ENCODE measurements at regions not wholly inside any gene's neighbourhood (a gene's known extent, or its start where the extent isn't known, plus 50 kb on each side); places are given as distances from the start of the nearest gene placed in this dataset.
A peak's percentile ranks its signal among the peaks of the same experiment; 100 is the strongest.

DNA sequence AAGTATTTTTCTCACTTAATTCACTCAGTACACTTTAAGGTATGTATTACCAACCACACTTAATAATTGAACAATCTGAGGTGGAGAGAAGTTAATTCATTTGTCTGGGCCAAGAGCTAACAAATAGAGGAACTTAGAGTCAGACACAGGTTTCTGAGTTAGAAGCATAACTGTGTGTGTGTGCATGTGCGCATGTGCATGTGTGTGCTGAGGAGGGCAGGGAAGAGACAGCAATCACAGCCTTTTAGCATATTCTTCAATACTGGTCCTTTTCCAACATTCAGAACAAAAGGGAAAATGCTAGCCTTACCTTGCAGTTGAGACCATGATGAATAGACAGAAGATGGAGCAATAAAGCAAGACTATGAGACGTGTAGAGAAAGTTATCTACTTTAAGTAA lies 136.2 kb upstream of the ATP5MC3 start:
- ATAC-seq (ENCODE audit: low read depth in 2 of 2) (no peak), DNase-seq (no peak)
- Histone ChIP-seq H3K27ac (ENCODE audit: insufficient read depth, low read length, poor library complexity, severe bottlenecking) (no peak overlapping the region), H3K4me3 (ENCODE audit: low read depth, low read length) (no peak overlapping the region), H3K9me3 (ENCODE audit: control insufficient read depth in 2 of 2, low read length in 2 of 2) (no peaks in the 10 kb centered on the region), H3K27me3 (ENCODE audit: control insufficient read depth, insufficient read depth, low read length) (peaks cover 1% of the 10 kb centered on the region), H3K36me3 (ENCODE audit: control insufficient read depth, insufficient read depth, low read length) (no peaks in the 10 kb centered on the region), H3K4me1 (ENCODE audit: control insufficient read depth, insufficient read depth, low read length, poor library complexity, severe bottlenecking) (no peaks in the 10 kb centered on the region)
- H3K36me3 Mint-ChIP-seq, result no peaks in the 10 kb centered on the region
- H3K4me3 Mint-ChIP-seq, result no peak overlapping the region
- peaks cover 0 to 3% (median 0%) of the 10 kb centered on the region in 7 donors for H3K9me3 Mint-ChIP-seq
- peaks cover 8% of the 10 kb centered on the region for H3K27me3 Mint-ChIP-seq
- no peak overlapping the region for H3K27ac Mint-ChIP-seq
- H3K4me1 Mint-ChIP-seq, result no peaks in the 10 kb centered on the region

DNA sequence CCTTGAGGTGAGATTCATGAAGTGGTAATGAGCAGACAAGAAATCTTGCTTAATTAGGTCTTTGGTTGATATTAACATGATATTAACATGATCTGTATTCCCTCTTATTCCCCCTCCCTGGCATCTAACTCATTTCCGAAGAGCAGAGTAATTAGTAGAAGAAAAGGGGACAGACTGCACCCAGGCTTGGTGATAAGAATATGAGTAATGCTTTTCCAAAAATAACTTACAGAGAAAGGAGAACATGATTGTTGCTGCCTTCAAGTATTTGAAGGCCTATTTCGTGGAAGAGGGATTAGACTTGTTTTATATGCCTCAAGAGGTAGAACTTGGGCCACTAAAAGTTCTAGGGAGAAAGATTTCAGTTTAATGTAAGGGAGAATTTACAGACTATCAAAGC lies 130.6 kb upstream of the ATP5MC3 start:
- no peak overlapping the region for H3K4me3 Mint-ChIP-seq

DNA sequence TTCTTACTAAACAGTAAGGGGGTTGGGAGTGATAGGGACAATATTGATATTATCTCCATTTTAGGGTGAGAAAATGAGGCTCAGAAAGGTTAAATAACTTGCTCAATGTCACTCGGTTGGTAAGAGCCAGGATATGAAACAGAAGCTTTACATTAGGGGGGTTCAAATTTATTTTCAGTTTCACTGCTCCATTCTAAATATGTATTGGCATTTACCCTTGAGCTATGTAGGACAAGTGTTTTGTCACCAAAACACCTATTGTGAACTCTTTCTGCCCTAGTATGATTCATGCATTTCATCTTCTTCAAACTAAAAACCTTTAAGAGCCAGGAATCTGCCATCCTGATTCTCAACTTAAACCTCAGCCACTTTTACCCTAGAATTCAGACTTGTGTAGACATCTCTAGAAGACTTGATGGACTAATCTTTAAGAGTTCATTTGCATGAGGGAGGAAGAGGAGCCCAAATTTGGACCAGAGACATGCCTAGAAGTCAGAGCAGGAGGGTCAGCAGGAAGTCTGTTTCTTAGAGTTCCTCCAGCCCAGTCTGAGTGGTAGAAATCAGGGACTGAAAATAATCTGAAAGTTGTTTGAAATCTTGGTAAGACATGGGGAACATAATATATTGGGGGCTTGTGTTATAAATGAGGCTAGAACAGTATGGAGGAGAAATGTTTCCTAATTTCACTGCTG lies 129.4 kb upstream of the ATP5MC3 start:
- DNase-seq (no peak), ATAC-seq (ENCODE audit: low read depth in 2 of 2) (no peak)
- Mint-ChIP-seq H3K4me1 (no peaks in the 10 kb centered on the region), H3K36me3 (no peaks in the 10 kb centered on the region), H3K27ac (no peak overlapping the region), H3K27me3 (peaks cover 12% of the 10 kb centered on the region), H3K4me3 (no peak overlapping the region), H3K9me3 (no peaks in the 10 kb centered on the region)
- Histone ChIP-seq H3K4me1 (ENCODE audit: control insufficient read depth, insufficient read depth, low read length, poor library complexity, severe bottlenecking) (no peaks in the 10 kb centered on the region), H3K36me3 (ENCODE audit: control insufficient read depth, insufficient read depth, low read length) (no peaks in the 10 kb centered on the region), H3K27me3 (ENCODE audit: control insufficient read depth, insufficient read depth, low read length) (no peaks in the 10 kb centered on the region), H3K4me3 (ENCODE audit: low read depth, low read length) (no peak overlapping the region), H3K27ac (ENCODE audit: insufficient read depth, low read length, poor library complexity, severe bottlenecking) (no peak overlapping the region), H3K9me3 (ENCODE audit: control insufficient read depth in 2 of 2, low read length in 2 of 2) (no peaks in the 10 kb centered on the region)

More for the DNA sequence above, 130.6 kb upstream of the ATP5MC3 start:
- no peak for DNase-seq
- Mint-ChIP-seq H3K27me3 (peaks cover 13% of the 10 kb centered on the region), H3K9me3 (no peaks in the 10 kb centered on the region), H3K36me3 (no peaks in the 10 kb centered on the region), H3K27ac (no peak overlapping the region), H3K4me1 (no peaks in the 10 kb centered on the region)
- Histone ChIP-seq H3K27ac (ENCODE audit: insufficient read depth, low read length, poor library complexity, severe bottlenecking) (no peak overlapping the region), H3K27me3 (ENCODE audit: control insufficient read depth, insufficient read depth, low read length) (peaks cover 1% of the 10 kb centered on the region), H3K36me3 (ENCODE audit: control insufficient read depth, insufficient read depth, low read length) (no peaks in the 10 kb centered on the region), H3K9me3 (ENCODE audit: control insufficient read depth in 2 of 2, low read length in 2 of 2) (no peaks in the 10 kb centered on the region), H3K4me3 (ENCODE audit: low read depth, low read length) (no peak overlapping the region), H3K4me1 (ENCODE audit: control insufficient read depth, insufficient read depth, low read length, poor library complexity, severe bottlenecking) (no peaks in the 10 kb centered on the region)
- no peak for ATAC-seq (ENCODE audit: low read depth in 2 of 2)

DNA sequence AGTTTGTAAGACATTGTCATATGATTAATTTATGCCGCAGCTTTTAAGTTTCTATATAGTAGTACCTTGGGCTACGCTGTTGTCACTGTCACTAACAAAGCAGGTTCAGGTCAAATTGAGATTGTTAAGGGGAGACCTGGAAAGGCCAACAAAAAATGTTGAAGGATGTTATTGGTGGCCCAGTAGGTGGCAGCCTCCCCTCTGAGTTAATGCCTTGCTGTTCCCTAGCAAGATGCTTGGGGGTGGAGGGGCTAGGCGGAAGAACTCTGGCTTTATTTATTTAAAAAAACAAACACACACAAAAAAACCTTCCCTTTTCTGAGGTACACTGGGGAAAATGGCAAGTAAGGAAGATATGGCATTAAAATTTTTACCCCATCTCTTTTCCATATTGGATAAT lies 128.3 kb upstream of the ATP5MC3 start:
- H3K36me3 Mint-ChIP-seq, result no peaks in the 10 kb centered on the region
- DNase-seq (peak in 1 of 3 donors; percentile 6), ATAC-seq (ENCODE audit: low read depth in 2 of 2) (no peak)
- no peaks in the 10 kb centered on the region for H3K36me3 ChIP-seq (ENCODE audit: control insufficient read depth, insufficient read depth, low read length)
- no peaks in the 10 kb centered on the region for H3K27me3 ChIP-seq (ENCODE audit: control insufficient read depth, insufficient read depth, low read length)
- H3K9me3 ChIP-seq (ENCODE audit: control insufficient read depth in 2 of 2, low read length in 2 of 2), result no peaks in the 10 kb centered on the region
- H3K9me3 Mint-ChIP-seq, result no peaks in the 10 kb centered on the region
- no peak overlapping the region for H3K27ac Mint-ChIP-seq
- H3K4me1 Mint-ChIP-seq, result no peaks in the 10 kb centered on the region
- no peak overlapping the region for H3K4me3 ChIP-seq (ENCODE audit: low read depth, low read length)
- H3K27me3 Mint-ChIP-seq, result peaks cover 12% of the 10 kb centered on the region
- H3K4me3 Mint-ChIP-seq, result no peak overlapping the region
- no peaks in the 10 kb centered on the region for H3K4me1 ChIP-seq (ENCODE audit: control insufficient read depth, insufficient read depth, low read length, poor library complexity, severe bottlenecking)
- H3K27ac ChIP-seq (ENCODE audit: insufficient read depth, low read length, poor library complexity, severe bottlenecking), result no peak overlapping the region

GRCh38 chr2:175308005-175308404 lies 126.5 kb upstream of the ATP5MC3 start:
- Mint-ChIP-seq H3K36me3 (no peaks in the 10 kb centered on the region), H3K4me3 (no peak overlapping the region), H3K4me1 (no peaks in the 10 kb centered on the region), H3K27me3 (peaks cover 8% of the 10 kb centered on the region), H3K9me3 (no peaks in the 10 kb centered on the region), H3K27ac (no peak overlapping the region)
- Histone ChIP-seq H3K4me3 (ENCODE audit: low read depth, low read length) (no peak overlapping the region), H3K4me1 (ENCODE audit: control insufficient read depth, insufficient read depth, low read length, poor library complexity, severe bottlenecking) (no peaks in the 10 kb centered on the region), H3K27me3 (ENCODE audit: control insufficient read depth, insufficient read depth, low read length) (no peaks in the 10 kb centered on the region), H3K36me3 (ENCODE audit: control insufficient read depth, insufficient read depth, low read length) (no peaks in the 10 kb centered on the region), H3K27ac (ENCODE audit: insufficient read depth, low read length, poor library complexity, severe bottlenecking) (no peak overlapping the region), H3K9me3 (ENCODE audit: control insufficient read depth in 2 of 2, low read length in 2 of 2) (no peaks in the 10 kb centered on the region)
- ATAC-seq (ENCODE audit: low read depth in 2 of 2) (no peak), DNase-seq (no peak)

- ATAC-seq (ENCODE audit: low read depth in 2 of 2) (no peak), DNase-seq (no peak)
- H3K27ac Mint-ChIP-seq, result no peak overlapping the region
- no peaks in the 10 kb centered on the region for H3K36me3 Mint-ChIP-seq
- no peak overlapping the region for H3K27ac ChIP-seq (ENCODE audit: insufficient read depth, low read length, poor library complexity, severe bottlenecking)
- H3K4me1 ChIP-seq (ENCODE audit: control insufficient read depth, insufficient read depth, low read length, poor library complexity, severe bottlenecking), result no peaks in the 10 kb centered on the region
- H3K27me3 Mint-ChIP-seq, result peaks cover 8% of the 10 kb centered on the region
- no peaks in the 10 kb centered on the region for H3K4me1 Mint-ChIP-seq
- no peaks in the 10 kb centered on the region for H3K9me3 Mint-ChIP-seq
- no peak overlapping the region for H3K4me3 Mint-ChIP-seq
- H3K36me3 ChIP-seq (ENCODE audit: control insufficient read depth, insufficient read depth, low read length), result no peaks in the 10 kb centered on the region
- no peaks in the 10 kb centered on the region for H3K9me3 ChIP-seq (ENCODE audit: control insufficient read depth in 2 of 2, low read length in 2 of 2)
- no peaks in the 10 kb centered on the region for H3K27me3 ChIP-seq (ENCODE audit: control insufficient read depth, insufficient read depth, low read length)
- H3K4me3 ChIP-seq (ENCODE audit: low read depth, low read length), result no peak overlapping the region
Observed at GRCh38 chr2:175304541-175304940, 123.0 kb upstream of the ATP5MC3 start.

DNA sequence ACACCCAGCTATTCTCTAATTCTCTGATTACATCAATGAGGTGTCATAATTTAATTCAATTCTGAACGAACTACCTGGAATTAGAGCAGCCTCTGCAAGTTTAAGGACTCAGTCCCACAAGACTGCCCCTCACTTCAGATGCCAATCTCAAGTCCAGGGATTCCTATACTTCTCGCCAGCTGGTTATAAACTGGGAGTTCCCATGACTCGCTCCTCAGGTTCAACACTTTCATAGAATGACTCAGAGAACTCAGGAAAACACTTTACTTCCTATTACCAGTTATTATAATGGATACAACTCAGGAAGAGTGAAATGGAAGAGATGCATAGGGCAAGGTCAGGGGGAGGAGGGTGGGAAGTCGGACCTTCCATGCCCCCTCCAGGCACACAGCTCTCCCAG lies 112.3 kb upstream of the ATP5MC3 start:
- Mint-ChIP-seq H3K27ac (no peak overlapping the region), H3K9me3 (peaks cover 0 to 9% (median 0%) of the 10 kb centered on the region in 7 donors), H3K36me3 (no peaks in the 10 kb centered on the region), H3K4me3 (no peak overlapping the region), H3K4me1 (no peaks in the 10 kb centered on the region), H3K27me3 (peaks cover 12% of the 10 kb centered on the region)
- H3K9me3 ChIP-seq (ENCODE audit: control insufficient read depth in 2 of 2, low read length in 2 of 2), result no peaks in the 10 kb centered on the region
- no peak for ATAC-seq (ENCODE audit: low read depth in 2 of 2)
- no peak for DNase-seq
- no peaks in the 10 kb centered on the region for H3K4me1 ChIP-seq (ENCODE audit: control insufficient read depth, insufficient read depth, low read length, poor library complexity, severe bottlenecking)
- H3K27ac ChIP-seq (ENCODE audit: insufficient read depth, low read length, poor library complexity, severe bottlenecking), result no peak overlapping the region
- peaks cover 14% of the 10 kb centered on the region for H3K27me3 ChIP-seq (ENCODE audit: control insufficient read depth, insufficient read depth, low read length)
- no peaks in the 10 kb centered on the region for H3K36me3 ChIP-seq (ENCODE audit: control insufficient read depth, insufficient read depth, low read length)
- H3K4me3 ChIP-seq (ENCODE audit: low read depth, low read length), result no peak overlapping the region

- H3K9me3 Mint-ChIP-seq, result peaks cover 0 to 9% (median 0%) of the 10 kb centered on the region in 7 donors
- no peaks in the 10 kb centered on the region for H3K36me3 Mint-ChIP-seq
- Histone ChIP-seq H3K4me3 (ENCODE audit: low read depth, low read length) (no peak overlapping the region), H3K36me3 (ENCODE audit: control insufficient read depth, insufficient read depth, low read length) (no peaks in the 10 kb centered on the region), H3K27me3 (ENCODE audit: control insufficient read depth, insufficient read depth, low read length) (peaks cover 14% of the 10 kb centered on the region), H3K9me3 (ENCODE audit: control insufficient read depth in 2 of 2, low read length in 2 of 2) (no peaks in the 10 kb centered on the region), H3K27ac (ENCODE audit: insufficient read depth, low read length, poor library complexity, severe bottlenecking) (no peak overlapping the region), H3K4me1 (ENCODE audit: control insufficient read depth, insufficient read depth, low read length, poor library complexity, severe bottlenecking) (no peaks in the 10 kb centered on the region)
- ATAC-seq (ENCODE audit: low read depth in 2 of 2) (no peak), DNase-seq (no peak)
- no peak overlapping the region for H3K27ac Mint-ChIP-seq
- no peaks in the 10 kb centered on the region for H3K4me1 Mint-ChIP-seq
- peaks cover 17% of the 10 kb centered on the region for H3K27me3 Mint-ChIP-seq
- H3K4me3 Mint-ChIP-seq, result no peak overlapping the region
Observed at GRCh38 chr2:175293195-175293594, 111.7 kb upstream of the ATP5MC3 start.

All from CD4-positive, CD25-positive, alpha-beta regulatory T cell (primary cell).